SHP77 treated with DMSO at 0.1 percent for 48 hours (cell line): ENCODE measurements at regions not wholly inside any gene's neighbourhood (a gene's known extent, or its start where the extent isn't known, plus 50 kb on each side); places are given as distances from the start of the nearest gene placed in this dataset.
A peak's percentile ranks its signal among the peaks of the same experiment; 100 is the strongest.
"Not testable (repeated sequence)": the region's sequence is repeated elsewhere in the genome, so short reads cannot be mapped to it uniquely, and the experiment has no call there.

Experiments
- DNase-seq: peaks from one replicate; lab custom pipeline; 2025; lab: John Stamatoyannopoulos, UW

GRCh38 chr13:63311587-63311986 is 1895.9 kb upstream of the PCDH20 start:
- DNase-seq = no peak

- no peak for DNase-seq
Measured at GRCh38 chr13:63308549-63309165, 1893.0 kb upstream of the PCDH20 start.

GRCh38 chr13:63307228-63307627 is 1891.6 kb upstream of the PCDH20 start:
- no peak for DNase-seq

- no peak for DNase-seq
Measured at GRCh38 chr13:63305641-63306133, 1890.0 kb upstream of the PCDH20 start.

- no peak for DNase-seq
Measured at GRCh38 chr13:63304497-63304896, 1888.8 kb upstream of the PCDH20 start.

- DNase-seq = no peak
Measured at GRCh38 chr13:63299866-63300394, 1884.3 kb upstream of the PCDH20 start.

- DNase-seq = no peak
Measured at GRCh38 chr13:63297163-63297562, 1881.5 kb upstream of the PCDH20 start.

GRCh38 chr13:63291701-63292100 is 1876.1 kb upstream of the PCDH20 start:
- no peak for DNase-seq

GRCh38 chr13:63288576-63288975 is 1872.9 kb upstream of the PCDH20 start:
- DNase-seq = no peak

- no peak for DNase-seq
Measured at GRCh38 chr13:63287926-63288325, 1872.3 kb upstream of the PCDH20 start.

GRCh38 chr13:63285426-63285825 is 1869.8 kb upstream of the PCDH20 start:
- no peak for DNase-seq

GRCh38 chr13:63279136-63279535 is 1863.5 kb upstream of the PCDH20 start:
- no peak for DNase-seq

GRCh38 chr13:63274772-63275171 is 1859.1 kb upstream of the PCDH20 start:
- no peak for DNase-seq

GRCh38 chr13:63249411-63250187 is 1834.0 kb upstream of the PCDH20 start:
- DNase-seq = no peak

- DNase-seq = not testable (repeated sequence)
Measured at GRCh38 chr13:63236667-63237396, 1821.2 kb upstream of the PCDH20 start.

GRCh38 chr13:63218596-63218995 is 1802.9 kb upstream of the PCDH20 start:
- DNase-seq = not testable (repeated sequence)

GRCh38 chr13:63209330-63210017 is 1793.8 kb upstream of the PCDH20 start:
- DNase-seq = no peak

GRCh38 chr13:63208826-63209225 is 1793.2 kb upstream of the PCDH20 start:
- no peak for DNase-seq

- no peak for DNase-seq
Measured at GRCh38 chr13:63206461-63206860, 1790.8 kb upstream of the PCDH20 start.

- no peak for DNase-seq
Measured at GRCh38 chr13:63201493-63201892, 1785.8 kb upstream of the PCDH20 start.

GRCh38 chr13:63199508-63199907 is 1783.9 kb upstream of the PCDH20 start:
- DNase-seq = no peak

- DNase-seq = peak; percentile 88
Measured at GRCh38 chr13:63198071-63198470, 1782.4 kb upstream of the PCDH20 start.
